Mesenchymal stem cell (in vitro differentiated cells and primary cell): ENCODE measurements at regions not wholly inside any gene's neighbourhood (a gene's known extent, or its start where the extent isn't known, plus 50 kb on each side); places are given as distances from the start of the nearest gene placed in this dataset.

Source experiments
- DNase-seq: peaks from one replicate; pipeline ENCODE4 v3.0.0-alpha.2; 2013
- H2AFZ ChIP-seq: one replicate; pipeline ENCODE4 v1.6.1; 2013; ENCODE audit warnings: low read depth, mild to moderate bottlenecking, control low read depth, inconsistent platforms, low read length, moderate library complexity
- H2AK5ac ChIP-seq: 2 replicates; pipeline ENCODE4 v1.6.1; 2013; ENCODE audit warnings: low read length, moderate library complexity, mild to moderate bottlenecking, inconsistent platforms; ENCODE audit not compliant: severe bottlenecking
- H2BK120ac ChIP-seq: one replicate; pipeline ENCODE4 v1.6.1; 2013; ENCODE audit warnings: low read depth, mild to moderate bottlenecking, inconsistent platforms, low read length, moderate library complexity
- H2BK12ac ChIP-seq, 2 experiments: one replicate each; pipeline ENCODE4 v1.6.1; 2013; ENCODE audit warnings: inconsistent platforms in 2 of 2, low read length in 2 of 2, mild to moderate bottlenecking in 2 of 2, moderate library complexity in 2 of 2, control low read depth in 1 of 2
- H2BK15ac ChIP-seq: one replicate; pipeline ENCODE4 v1.6.1; 2013; ENCODE audit warnings: mild to moderate bottlenecking, low read depth, inconsistent platforms; ENCODE audit not compliant: poor library complexity, severe bottlenecking
- H2BK5ac ChIP-seq: 2 replicates; pipeline ENCODE4 v1.6.1; 2013; ENCODE audit warnings: low read depth, mild to moderate bottlenecking, low read length, control low read depth, inconsistent platforms; ENCODE audit not compliant: poor library complexity, severe bottlenecking
- H3K14ac ChIP-seq, 2 experiments: one replicate each; pipeline ENCODE4 v1.6.1; 2013; ENCODE audit warnings: inconsistent platforms in 2 of 2, low read length in 2 of 2, control low read depth in 1 of 2, mild to moderate bottlenecking in 1 of 2, moderate library complexity in 1 of 2
- H3K18ac ChIP-seq, 2 experiments: one replicate each; pipeline ENCODE4 v1.6.1; 2013; ENCODE audit warnings: inconsistent platforms in 2 of 2, low read length in 2 of 2, control low read depth in 1 of 2, low read depth in 1 of 2, mild to moderate bottlenecking in 1 of 2
- H3K23ac ChIP-seq, 2 experiments: one replicate each; pipeline ENCODE4 v1.6.1; 2013; ENCODE audit warnings: inconsistent platforms in 2 of 2, low read length in 2 of 2, mild to moderate bottlenecking in 2 of 2, moderate library complexity in 2 of 2, control low read depth in 1 of 2
- H3K27ac ChIP-seq: 2 replicates; pipeline ENCODE4 v1.5.1; 2013; ENCODE audit warnings: mild to moderate bottlenecking, moderate library complexity, low read length, control low read depth, inconsistent platforms; ENCODE audit not compliant: poor library complexity, severe bottlenecking
- H3K27me3 ChIP-seq, 2 experiments: 2 replicates each; pipeline versions ENCODE4 v1.6.1 to v1.7.0; 2013; ENCODE audit warnings: low read length in 2 of 2, mild to moderate bottlenecking in 2 of 2, moderate library complexity in 2 of 2, control low read depth in 1 of 2, inconsistent platforms in 1 of 2; ENCODE audit not compliant: control insufficient read depth in 1 of 2, insufficient read depth in 1 of 2
- H3K36me3 ChIP-seq, 2 experiments: 2 replicates each; pipeline versions ENCODE4 v1.6.1 to v1.7.0; 2013; ENCODE audit warnings: low read length in 2 of 2, control low read depth in 1 of 2, inconsistent platforms in 1 of 2, low read depth in 1 of 2, mild to moderate bottlenecking in 1 of 2; ENCODE audit not compliant: insufficient read depth in 2 of 2, control insufficient read depth in 1 of 2
- H3K4ac ChIP-seq, 2 experiments: one replicate each; pipeline ENCODE4 v1.6.1; 2013; ENCODE audit warnings: inconsistent platforms in 2 of 2, low read length in 2 of 2, mild to moderate bottlenecking in 2 of 2, moderate library complexity in 2 of 2, control low read depth in 1 of 2, low read depth in 1 of 2
- H3K4me1 ChIP-seq: 2 replicates; pipeline ENCODE4 v1.6.1; 2013; ENCODE audit warnings: low read depth, low read length, control low read depth; ENCODE audit not compliant: control insufficient read depth, insufficient read depth
- H3K4me2 ChIP-seq: 2 replicates; pipeline ENCODE4 v1.6.1; 2013; ENCODE audit warnings: low read length, mild to moderate bottlenecking, inconsistent platforms; ENCODE audit not compliant: poor library complexity, severe bottlenecking
- H3K4me3 ChIP-seq, 2 experiments: 2 replicates each; pipeline versions ENCODE4 v1.5.1 to v1.7.0; 2013; ENCODE audit warnings: low read length in 2 of 2, mild to moderate bottlenecking in 2 of 2, control low read depth in 1 of 2, low read depth in 1 of 2; ENCODE audit not compliant: insufficient read depth in 1 of 2
- H3K79me1 ChIP-seq: replicated peaks from 2 replicates; pipeline ENCODE4 v1.6.1; 2013; ENCODE audit warnings: mild to moderate bottlenecking, control low read depth, low read length, inconsistent platforms; ENCODE audit not compliant: poor library complexity, severe bottlenecking
- H3K9ac ChIP-seq: 2 replicates; pipeline ENCODE4 v1.7.0; 2013; ENCODE audit warnings: mild to moderate bottlenecking, low read length, moderate library complexity
- H3K9me3 ChIP-seq: 2 replicates; pipeline ENCODE4 v1.7.0; 2013; ENCODE audit warnings: mild to moderate bottlenecking, low read length; ENCODE audit not compliant: control insufficient read depth
- H4K8ac ChIP-seq: one replicate; pipeline ENCODE4 v1.6.1; 2013; ENCODE audit warnings: inconsistent platforms, mild to moderate bottlenecking, low read length, moderate library complexity
- H4K91ac ChIP-seq: one replicate; pipeline ENCODE4 v1.6.1; 2013; ENCODE audit warnings: mild to moderate bottlenecking, low read length, inconsistent platforms
- WGBS: methylation state at CpG from one replicate; pipeline ENCODE4 v1.1.7; 2013; ENCODE audit warnings: mixed read lengths; 5-methylcytosine and 5-hydroxymethylcytosine counted together

DNA sequence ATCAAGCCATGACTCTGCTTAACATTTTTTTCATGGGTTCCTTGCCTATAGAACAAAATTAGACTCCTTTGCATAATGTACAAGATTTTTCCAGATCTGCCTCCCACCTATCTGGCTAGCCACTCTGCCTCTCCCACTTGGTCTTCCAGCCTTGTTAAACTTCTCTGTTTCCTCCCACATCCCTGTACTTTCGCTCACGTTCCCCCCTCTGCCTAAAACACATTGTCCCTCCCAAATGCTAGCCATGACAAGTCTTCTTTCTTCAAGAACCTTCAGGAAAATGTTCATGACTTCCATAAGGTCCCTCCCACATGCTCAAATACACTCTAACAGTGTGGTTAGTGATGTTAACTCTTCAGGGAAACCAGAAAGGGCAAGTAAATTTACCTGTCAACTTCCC lies 214.6 kb downstream of the ADGRA3 start:
- no peak overlapping the region for H3K4me2 ChIP-seq
- DNase-seq, result no peak
- 71% methylated on average over 2 of the region's 2 CpGs for WGBS

DNA sequence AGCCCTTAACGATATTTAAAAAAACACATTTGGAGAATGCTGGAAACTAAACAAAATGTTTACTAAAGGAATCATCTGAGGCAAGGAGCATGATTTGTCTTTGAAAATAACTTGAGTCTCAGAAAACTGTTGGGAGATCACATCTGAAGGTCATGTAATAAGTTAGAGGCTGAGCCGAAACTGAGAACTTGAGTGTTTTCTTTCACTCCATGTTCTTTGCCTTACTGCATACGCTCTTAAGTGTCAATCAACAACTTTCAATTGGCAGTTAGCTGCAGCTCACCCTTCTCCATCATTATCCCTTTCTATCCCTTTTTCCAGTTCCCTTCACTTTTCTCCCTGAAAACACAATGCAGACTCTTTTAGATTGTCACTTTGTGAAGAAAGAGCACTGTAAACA lies 216.2 kb downstream of the ADGRA3 start:
- H3K4me2 ChIP-seq, result no peak overlapping the region
- no peak overlapping the region for H3K27ac ChIP-seq
- no peak overlapping the region for H3K4me3 ChIP-seq
- no peaks in the 10 kb centered on the region for H3K4me1 ChIP-seq
- H3K79me1 ChIP-seq, result no peaks in the 10 kb centered on the region
- H3K9ac ChIP-seq, result no peak overlapping the region
- H3K18ac ChIP-seq, result no peak overlapping the region
- H2AFZ ChIP-seq, result no peak overlapping the region
- H4K91ac ChIP-seq, result no peak overlapping the region
- no peak overlapping the region for H2BK12ac ChIP-seq
- no peak overlapping the region for H2BK15ac ChIP-seq
- H3K9me3 ChIP-seq, result peaks cover 13% of the 10 kb centered on the region
- no peak overlapping the region for H3K4ac ChIP-seq
- H4K8ac ChIP-seq, result no peak overlapping the region
- no peak overlapping the region for H2BK120ac ChIP-seq
- no peak for DNase-seq
- H3K14ac ChIP-seq, result no peak overlapping the region
- no peaks in the 10 kb centered on the region for H3K36me3 ChIP-seq
- H2AK5ac ChIP-seq, result no peak overlapping the region
- no peak overlapping the region for H3K23ac ChIP-seq
- WGBS, result 94% methylated on average over 3 of the region's 3 CpGs
- no peaks in the 10 kb centered on the region for H3K27me3 ChIP-seq
- H2BK5ac ChIP-seq, result no peak overlapping the region

More for the DNA sequence above, 214.6 kb downstream of the ADGRA3 start:
- Histone ChIP-seq H3K27ac (no peak overlapping the region), H3K9ac (no peak overlapping the region), H2BK120ac (no peak overlapping the region), H3K18ac (no peak overlapping the region), H2AK5ac (no peak overlapping the region), H3K4me1 (no peaks in the 10 kb centered on the region), H2BK12ac (no peak overlapping the region), H3K14ac (no peak overlapping the region), H3K27me3 (no peaks in the 10 kb centered on the region), H3K4ac (no peak overlapping the region), H2AFZ (no peak overlapping the region), H4K91ac (no peak overlapping the region), H2BK5ac (no peak overlapping the region), H2BK15ac (no peak overlapping the region), H3K79me1 (no peaks in the 10 kb centered on the region), H3K4me3 (no peak overlapping the region), H3K36me3 (no peaks in the 10 kb centered on the region), H3K23ac (no peak overlapping the region), H3K9me3 (peaks cover 19% of the 10 kb centered on the region), H4K8ac (no peak overlapping the region)

GRCh38 chr4:22287631-22288030 lies 228.2 kb downstream of the ADGRA3 start:
- Histone ChIP-seq H2BK5ac (no peak overlapping the region), H2BK120ac (no peak overlapping the region), H4K91ac (no peak overlapping the region), H3K9me3 (peaks cover 4% of the 10 kb centered on the region), H3K27ac (no peak overlapping the region), H3K18ac (no peak overlapping the region), H3K14ac (no peak overlapping the region), H2AK5ac (no peak overlapping the region), H2BK12ac (no peak overlapping the region), H3K4me1 (no peaks in the 10 kb centered on the region), H3K79me1 (no peaks in the 10 kb centered on the region), H3K36me3 (no peaks in the 10 kb centered on the region), H4K8ac (no peak overlapping the region), H3K9ac (no peak overlapping the region), H3K27me3 (no peaks in the 10 kb centered on the region), H2AFZ (no peak overlapping the region), H3K4ac (no peak overlapping the region), H3K4me3 (no peak overlapping the region), H2BK15ac (no peak overlapping the region), H3K23ac (no peak overlapping the region), H3K4me2 (no peak overlapping the region)
- WGBS, result 100% methylated on average over 1 of the region's 1 CpG
- no peak for DNase-seq

GRCh38 chr4:22268350-22269025 lies 247.4 kb downstream of the ADGRA3 start:
- Histone ChIP-seq H2AFZ (no peak overlapping the region), H3K79me1 (no peaks in the 10 kb centered on the region), H3K4me1 (no peaks in the 10 kb centered on the region), H3K18ac (no peak overlapping the region), H3K4ac (no peak overlapping the region), H2BK12ac (no peak overlapping the region), H3K23ac (no peak overlapping the region), H3K4me3 (no peak overlapping the region), H3K9me3 (peaks cover 5% of the 10 kb centered on the region), H4K8ac (no peak overlapping the region), H2BK5ac (no peak overlapping the region), H2BK120ac (no peak overlapping the region), H3K27me3 (no peaks in the 10 kb centered on the region), H3K36me3 (no peaks in the 10 kb centered on the region), H2BK15ac (no peak overlapping the region), H3K14ac (no peak overlapping the region), H2AK5ac (no peak overlapping the region), H3K9ac (no peak overlapping the region), H3K27ac (no peak overlapping the region), H3K4me2 (no peak overlapping the region), H4K91ac (no peak overlapping the region)
- no peak for DNase-seq
- 54% methylated on average over 10 of the region's 10 CpGs for WGBS
